Neural progenitor cell (in vitro differentiated cells): ENCODE measurements at regions not wholly inside any gene's neighbourhood (a gene's known extent, or its start where the extent isn't known, plus 50 kb on each side); places are given as distances from the start of the nearest gene placed in this dataset.
"Not testable (repeated sequence)": the region's sequence is repeated elsewhere in the genome, so short reads cannot be mapped to it uniquely, and the experiment has no call there.

Experiments used
- DNase-seq: peaks from one replicate; pipeline ENCODE4 v3.0.0-alpha.2; 2016; ENCODE audit warnings: low spot score
- H2AFZ ChIP-seq: fragments of 200-600 bp; sonication (generic); replicated peaks from 2 replicates; pipeline ENCODE4 v1.6.1; 2016; ENCODE audit warnings: antibody characterized with exemption
- H3F3A ChIP-seq: fragments of 200-600 bp; sonication (generic); 2 replicates; pipeline ENCODE4 v1.6.1; 2016; ENCODE audit warnings: antibody characterized with exemption, low read depth
- H3K27ac ChIP-seq: fragments of 200-600 bp; sonication (generic); 2 replicates; pipeline ENCODE4 v1.5.1; 2016; ENCODE audit warnings: mild to moderate bottlenecking
- H3K27me3 ChIP-seq: fragments of 200-600 bp; sonication (generic); 2 replicates; pipeline ENCODE4 v1.6.1; 2016; ENCODE audit warnings: mild to moderate bottlenecking, moderate library complexity
- H3K36me3 ChIP-seq: fragments of 200-600 bp; sonication (generic); 2 replicates; pipeline ENCODE4 v1.5.1; 2016
- H3K4me1 ChIP-seq: fragments of 200-600 bp; sonication (generic); 2 replicates; pipeline ENCODE4 v1.6.1; 2016; ENCODE audit warnings: mixed run types
- H3K4me2 ChIP-seq: fragments of 200-600 bp; sonication (generic); 2 replicates; pipeline ENCODE4 v1.6.1; 2016
- H3K4me3 ChIP-seq: fragments of 200-600 bp; sonication (generic); 2 replicates; pipeline ENCODE4 v1.5.1; 2016
- H3K79me2 ChIP-seq: fragments of 200-600 bp; sonication (generic); 2 replicates; pipeline ENCODE4 v1.6.1; 2016; ENCODE audit warnings: low read depth
- H3K9ac ChIP-seq: fragments of 200-600 bp; sonication (generic); 2 replicates; pipeline ENCODE4 v1.6.1; 2016
- H3K9me3 ChIP-seq: fragments of 200-600 bp; sonication (generic); 2 replicates; pipeline ENCODE4 v1.5.1; 2016; ENCODE audit warnings: low read depth
- H4K20me1 ChIP-seq: fragments of 200-600 bp; sonication (generic); 2 replicates; pipeline ENCODE4 v1.6.1; 2016; ENCODE audit warnings: low read depth
- H3K27ac Mint-ChIP-seq: 3 replicates; pipeline ENCODE4 v1.8.0; 2021; ENCODE audit warnings: mixed read lengths
- H3K27me3 Mint-ChIP-seq: 2 replicates; pipeline ENCODE4 v1.8.0; 2022; ENCODE audit warnings: low read depth, mild to moderate bottlenecking, inconsistent platforms, moderate library complexity, mixed read lengths; ENCODE audit not compliant: insufficient read depth
- H3K36me3 Mint-ChIP-seq: 3 replicates; pipeline ENCODE4 v1.8.0; 2021; ENCODE audit warnings: mixed read lengths
- H3K4me1 Mint-ChIP-seq: 3 replicates; pipeline ENCODE4 v1.8.0; 2021; ENCODE audit warnings: mixed read lengths
- H3K4me3 Mint-ChIP-seq: 3 replicates; pipeline ENCODE4 v1.8.0; 2021; ENCODE audit warnings: mild to moderate bottlenecking, moderate library complexity, mixed read lengths
- H3K9me3 Mint-ChIP-seq: 3 replicates; pipeline ENCODE4 v1.8.0; 2020; ENCODE audit warnings: mixed read lengths
- EZH2 ChIP-seq: fragments of 200-600 bp; sonication (generic); IDR thresholded peaks from 2 replicates; pipeline ENCODE4 v1.6.1; 2017; ENCODE audit warnings: antibody characterized with exemption, mild to moderate bottlenecking, moderate library complexity
- EZH2phosphoT487 ChIP-seq: fragments of 200-600 bp; sonication (generic); IDR thresholded peaks from 2 replicates; pipeline ENCODE4 v1.6.1; 2017; ENCODE audit warnings: antibody characterized with exemption
- TF ChIP-seq, protein P1 (sequence below): fragments of 200-600 bp; sonication (generic); IDR thresholded peaks from 2 replicates; pipeline ENCODE4 v1.5.1; 2017; ENCODE audit warnings: antibody characterized with exemption, mild to moderate bottlenecking

DNA sequence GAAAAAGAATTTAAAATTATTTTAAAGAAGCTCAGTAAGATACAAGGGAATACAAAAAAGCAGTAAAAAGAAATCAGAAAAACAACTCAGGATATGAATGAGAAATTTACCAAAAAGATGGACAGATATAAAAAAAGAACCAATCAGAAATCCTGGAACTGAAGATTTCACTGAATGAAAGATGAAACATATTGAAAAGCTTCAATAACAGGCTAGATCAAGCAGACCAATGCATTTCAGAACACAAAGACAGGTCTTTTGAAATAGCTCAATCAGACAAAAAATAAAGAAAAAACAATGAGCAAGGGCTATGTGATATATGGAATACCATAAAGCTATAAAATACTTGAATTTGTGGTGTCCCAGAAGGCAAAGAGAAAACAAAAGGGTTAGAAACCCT is 322.6 kb upstream of the POU5F2 start:
- TF ChIP-seq, protein P1, sequence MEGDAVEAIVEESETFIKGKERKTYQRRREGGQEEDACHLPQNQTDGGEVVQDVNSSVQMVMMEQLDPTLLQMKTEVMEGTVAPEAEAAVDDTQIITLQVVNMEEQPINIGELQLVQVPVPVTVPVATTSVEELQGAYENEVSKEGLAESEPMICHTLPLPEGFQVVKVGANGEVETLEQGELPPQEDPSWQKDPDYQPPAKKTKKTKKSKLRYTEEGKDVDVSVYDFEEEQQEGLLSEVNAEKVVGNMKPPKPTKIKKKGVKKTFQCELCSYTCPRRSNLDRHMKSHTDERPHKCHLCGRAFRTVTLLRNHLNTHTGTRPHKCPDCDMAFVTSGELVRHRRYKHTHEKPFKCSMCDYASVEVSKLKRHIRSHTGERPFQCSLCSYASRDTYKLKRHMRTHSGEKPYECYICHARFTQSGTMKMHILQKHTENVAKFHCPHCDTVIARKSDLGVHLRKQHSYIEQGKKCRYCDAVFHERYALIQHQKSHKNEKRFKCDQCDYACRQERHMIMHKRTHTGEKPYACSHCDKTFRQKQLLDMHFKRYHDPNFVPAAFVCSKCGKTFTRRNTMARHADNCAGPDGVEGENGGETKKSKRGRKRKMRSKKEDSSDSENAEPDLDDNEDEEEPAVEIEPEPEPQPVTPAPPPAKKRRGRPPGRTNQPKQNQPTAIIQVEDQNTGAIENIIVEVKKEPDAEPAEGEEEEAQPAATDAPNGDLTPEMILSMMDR = no peak
- TF ChIP-seq EZH2phosphoT487 (no peak), EZH2 (no peak)
- peaks cover 45% of the 10 kb centered on the region for H3K9me3 Mint-ChIP-seq
- Histone ChIP-seq H3K9me3 (peaks cover 9% of the 10 kb centered on the region), H3K27ac (no peak overlapping the region), H3F3A (no peaks in the 10 kb centered on the region), H3K79me2 (peaks cover 6% of the 10 kb centered on the region), H2AFZ (no peak overlapping the region), H3K36me3 (no peaks in the 10 kb centered on the region), H3K4me3 (no peak overlapping the region), H4K20me1 (no peaks in the 10 kb centered on the region), H3K4me2 (no peak overlapping the region), H3K27me3 (no peaks in the 10 kb centered on the region), H3K9ac (no peak overlapping the region), H3K4me1 (no peaks in the 10 kb centered on the region)
- H3K4me3 Mint-ChIP-seq = no peak overlapping the region
- H3K36me3 Mint-ChIP-seq = peaks cover 9% of the 10 kb centered on the region
- H3K27me3 Mint-ChIP-seq = no peaks in the 10 kb centered on the region
- no peaks in the 10 kb centered on the region for H3K4me1 Mint-ChIP-seq
- DNase-seq = no peak
- H3K27ac Mint-ChIP-seq = no peak overlapping the region

GRCh38 chr5:94057655-94058054 is 316.3 kb upstream of the POU5F2 start:
- peak; percentile 73 for DNase-seq
- Mint-ChIP-seq H3K27me3 (peaks cover 2% of the 10 kb centered on the region), H3K9me3 (peaks cover 5% of the 10 kb centered on the region), H3K27ac (no peak overlapping the region), H3K4me3 (no peak overlapping the region), H3K36me3 (peaks cover 2% of the 10 kb centered on the region), H3K4me1 (peaks cover 18% of the 10 kb centered on the region)
- Histone ChIP-seq H3K9ac (no peak overlapping the region), H3K4me2 (peak overlapping the region; percentile 43), H3K36me3 (no peaks in the 10 kb centered on the region), H3K4me1 (peaks cover 20% of the 10 kb centered on the region), H3K79me2 (peaks cover 6% of the 10 kb centered on the region), H3K4me3 (no peak overlapping the region), H2AFZ (no peak overlapping the region), H4K20me1 (peaks cover 7% of the 10 kb centered on the region), H3K9me3 (no peaks in the 10 kb centered on the region), H3K27ac (no peak overlapping the region), H3K27me3 (no peaks in the 10 kb centered on the region), H3F3A (no peaks in the 10 kb centered on the region)
- TF ChIP-seq, protein P1 = no peak
- TF ChIP-seq EZH2phosphoT487 (peak; percentile 73), EZH2 (no peak)

DNA sequence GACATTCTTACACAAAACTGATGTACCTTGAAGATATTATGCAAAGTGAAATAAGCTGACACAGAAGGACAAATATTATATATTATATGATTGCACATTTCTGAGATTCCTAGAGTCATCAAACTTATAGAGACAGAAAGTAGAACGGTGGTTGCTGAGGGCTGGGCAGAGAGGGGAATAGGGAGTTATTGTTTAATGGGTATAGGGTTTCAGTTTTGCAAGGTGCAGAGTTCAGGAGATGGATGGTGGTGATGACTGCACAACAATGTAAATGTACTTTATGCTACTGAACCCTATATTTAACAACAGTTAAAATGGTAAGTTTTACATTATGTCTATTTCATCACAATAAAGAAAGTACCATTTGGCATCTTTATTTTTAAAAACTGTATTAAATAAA is 315.8 kb upstream of the POU5F2 start:
- Histone ChIP-seq H3K9ac (no peak overlapping the region), H3K4me1 (peaks cover 20% of the 10 kb centered on the region), H3K4me2 (peak overlapping the region; percentile 43), H3K4me3 (no peak overlapping the region), H3K36me3 (no peaks in the 10 kb centered on the region), H3F3A (no peaks in the 10 kb centered on the region), H4K20me1 (peaks cover 7% of the 10 kb centered on the region), H3K27ac (no peak overlapping the region), H3K79me2 (peaks cover 6% of the 10 kb centered on the region), H3K27me3 (no peaks in the 10 kb centered on the region), H3K9me3 (no peaks in the 10 kb centered on the region), H2AFZ (no peak overlapping the region)
- H3K9me3 Mint-ChIP-seq = peaks cover 5% of the 10 kb centered on the region
- TF ChIP-seq, protein P1 = no peak
- no peak for TF ChIP-seq EZH2
- TF ChIP-seq EZH2phosphoT487 = no peak
- H3K36me3 Mint-ChIP-seq = peaks cover 2% of the 10 kb centered on the region
- DNase-seq = no peak
- H3K27ac Mint-ChIP-seq = no peak overlapping the region
- H3K27me3 Mint-ChIP-seq = peaks cover 2% of the 10 kb centered on the region
- peaks cover 18% of the 10 kb centered on the region for H3K4me1 Mint-ChIP-seq
- H3K4me3 Mint-ChIP-seq = no peak overlapping the region

- not testable (repeated sequence) for H3K4me3 Mint-ChIP-seq, H3K79me2 ChIP-seq, H3K36me3 ChIP-seq, H3K27me3 Mint-ChIP-seq, H3K9me3 Mint-ChIP-seq, H3K27ac Mint-ChIP-seq, H3F3A ChIP-seq, H3K27ac ChIP-seq, H3K9me3 ChIP-seq, H3K9ac ChIP-seq, H4K20me1 ChIP-seq, H3K36me3 Mint-ChIP-seq, H3K4me1 ChIP-seq, H3K4me1 Mint-ChIP-seq, H3K27me3 ChIP-seq, DNase-seq, H2AFZ ChIP-seq, H3K4me2 ChIP-seq, H3K4me3 ChIP-seq
Measured at GRCh38 chr5:94049307-94049922, 308.0 kb upstream of the POU5F2 start.
